ENCODE measurements at regions not wholly inside any gene's neighbourhood (a gene's known extent, or its start where the extent isn't known, plus 50 kb on each side); places are given as distances from the start of the nearest gene placed in this dataset.

DNA sequence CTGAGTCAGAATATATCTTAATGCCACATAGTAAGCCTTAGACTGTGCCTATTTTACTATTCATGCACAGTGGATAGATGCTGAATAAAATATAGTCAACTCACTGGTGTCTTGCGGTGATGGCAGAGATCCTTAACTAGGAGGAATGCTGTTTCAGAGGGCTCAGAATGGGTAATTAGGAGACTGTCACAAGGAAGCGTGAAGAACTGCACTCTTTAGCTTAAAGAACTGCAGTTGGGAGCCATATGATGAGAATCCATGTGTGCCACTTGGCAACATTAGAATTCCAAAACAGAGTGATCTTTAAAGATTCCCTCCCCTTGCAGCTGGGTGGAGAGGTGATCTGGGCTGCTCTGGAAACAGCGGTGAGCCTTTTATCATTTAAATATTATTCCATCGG lies 357.6 kb downstream of the MCTP2 start:
- H3K27me3 Mint-ChIP-seq (ENCODE audit: insufficient read depth, unreplicated experiment) = no peaks in the 10 kb centered on the region
- H3K4me1 Mint-ChIP-seq (ENCODE audit: insufficient read depth, unreplicated experiment) = no peaks in the 10 kb centered on the region
- no peaks in the 10 kb centered on the region for H3K9me3 Mint-ChIP-seq (ENCODE audit: unreplicated experiment)
- H3K4me3 Mint-ChIP-seq (ENCODE audit: unreplicated experiment) = no peak overlapping the region
- no peak overlapping the region for H3K27ac Mint-ChIP-seq (ENCODE audit: low read depth, unreplicated experiment)
- ChIA-PET CTCF (no interaction called here), POLR2A (interaction anchor here (0.5 kb wide), 1 partner anchor 183 kb away, joined by 3 read pairs; no protein-coding TSS in a partner anchor)
- no peak for TF ChIP-seq CTCF (IDR thresholded peaks at IDR 0.05; ENCODE audit: unreplicated experiment)
- DNase-seq (ENCODE audit: unreplicated experiment) = no peak
- no TSS peak for BruUV-seq (replicated peaks)
- intact Hi-C loops (cut with micrococcal nuclease) = no loop called here
- H3K36me3 Mint-ChIP-seq (ENCODE audit: insufficient read depth, unreplicated experiment) = no peaks in the 10 kb centered on the region

GRCh38 chr15:94592495-94592894 lies 361.1 kb downstream of the MCTP2 start:
- H3K9me3 Mint-ChIP-seq (ENCODE audit: unreplicated experiment) = no peaks in the 10 kb centered on the region
- no peak for TF ChIP-seq CTCF (IDR thresholded peaks at IDR 0.05; ENCODE audit: unreplicated experiment)
- H3K36me3 Mint-ChIP-seq (ENCODE audit: insufficient read depth, unreplicated experiment) = no peaks in the 10 kb centered on the region
- peak; percentile 8 for DNase-seq (ENCODE audit: unreplicated experiment)
- intact Hi-C loops (cut with micrococcal nuclease) = no loop called here
- BruUV-seq (replicated peaks) = no TSS peak
- H3K4me3 Mint-ChIP-seq (ENCODE audit: unreplicated experiment) = no peak overlapping the region
- POLR2A ChIA-PET = no interaction called here
- CTCF ChIA-PET = interaction anchor here (1.5 to 2.5 kb wide), 2 partner anchors 10 to 14 kb away, joined by 3 to 13 read pairs; no protein-coding TSS in a partner anchor
- no peaks in the 10 kb centered on the region for H3K4me1 Mint-ChIP-seq (ENCODE audit: insufficient read depth, unreplicated experiment)
- H3K27me3 Mint-ChIP-seq (ENCODE audit: insufficient read depth, unreplicated experiment) = no peaks in the 10 kb centered on the region
- no peak overlapping the region for H3K27ac Mint-ChIP-seq (ENCODE audit: low read depth, unreplicated experiment)

- H3K4me1 Mint-ChIP-seq (ENCODE audit: insufficient read depth, unreplicated experiment) = no peaks in the 10 kb centered on the region
- ChIA-PET CTCF (interaction anchor here (0.7 kb wide), 1 partner anchor 755 kb away, joined by 4 read pairs; no protein-coding TSS in a partner anchor), POLR2A (no interaction called here)
- H3K4me3 Mint-ChIP-seq (ENCODE audit: unreplicated experiment) = no peak overlapping the region
- H3K27ac Mint-ChIP-seq (ENCODE audit: low read depth, unreplicated experiment) = no peak overlapping the region
- TF ChIP-seq CTCF (IDR thresholded peaks at IDR 0.05; ENCODE audit: unreplicated experiment) = no peak
- intact Hi-C loops (cut with micrococcal nuclease) = no loop called here
- H3K27me3 Mint-ChIP-seq (ENCODE audit: insufficient read depth, unreplicated experiment) = no peaks in the 10 kb centered on the region
- no TSS peak for BruUV-seq (replicated peaks)
- no peak for DNase-seq (ENCODE audit: unreplicated experiment)
- no peaks in the 10 kb centered on the region for H3K9me3 Mint-ChIP-seq (ENCODE audit: unreplicated experiment)
- H3K36me3 Mint-ChIP-seq (ENCODE audit: insufficient read depth, unreplicated experiment) = peaks cover 5% of the 10 kb centered on the region
Observed at GRCh38 chr15:94596707-94597106, 365.3 kb downstream of the MCTP2 start.

- no peaks in the 10 kb centered on the region for H3K27me3 Mint-ChIP-seq (ENCODE audit: insufficient read depth, unreplicated experiment)
- no TSS peak for BruUV-seq (replicated peaks)
- DNase-seq (ENCODE audit: unreplicated experiment) = no peak
- H3K4me1 Mint-ChIP-seq (ENCODE audit: insufficient read depth, unreplicated experiment) = no peaks in the 10 kb centered on the region
- ChIA-PET CTCF (interaction anchor here (0.7 kb wide), 1 partner anchor 8 kb away, joined by 5 read pairs; no protein-coding TSS in a partner anchor), POLR2A (no interaction called here)
- TF ChIP-seq CTCF (IDR thresholded peaks at IDR 0.05; ENCODE audit: unreplicated experiment) = no peak
- no peak overlapping the region for H3K27ac Mint-ChIP-seq (ENCODE audit: low read depth, unreplicated experiment)
- peaks cover 5% of the 10 kb centered on the region for H3K36me3 Mint-ChIP-seq (ENCODE audit: insufficient read depth, unreplicated experiment)
- intact Hi-C loops (cut with micrococcal nuclease) = no loop called here
- H3K4me3 Mint-ChIP-seq (ENCODE audit: unreplicated experiment) = no peak overlapping the region
- no peaks in the 10 kb centered on the region for H3K9me3 Mint-ChIP-seq (ENCODE audit: unreplicated experiment)
Observed at GRCh38 chr15:94600505-94600904, 369.1 kb downstream of the MCTP2 start.

Data from MCF 10A (cell line).